B cell (primary cell): ENCODE measurements at regions not wholly inside any gene's neighbourhood (a gene's known extent, or its start where the extent isn't known, plus 50 kb on each side); places are given as distances from the start of the nearest gene placed in this dataset.

Experiments
- ATAC-seq: fragments of 200-7000 bp; cut with Tn5 transposase; one replicate; pipeline ENCODE4 v1.10.0; 2021; ENCODE audit warnings: low read depth, mild to moderate bottlenecking, moderate number of reproducible peaks, moderate library complexity
- CTCF ChIA-PET: fragments of 350-600 bp; sonication (Branson Sonifier 250); formaldehyde crosslinking; loops from one replicate; lab custom pipeline; 2021; ENCODE audit warnings: antibody characterized with exemption, inconsistent platforms; lab: Charles Lee
- POLR2A ChIA-PET: fragments of 350-600 bp; sonication (Branson Sonifier 250); formaldehyde crosslinking; loops from one replicate; lab custom pipeline; 2021; ENCODE audit warnings: antibody characterized with exemption; lab: Charles Lee
- DNase-seq: peaks from one replicate; pipeline ENCODE4 v3.0.0; 2013
- H2AFZ ChIP-seq: 2 replicates; pipeline ENCODE4 v1.6.1; 2012; ENCODE audit warnings: mild to moderate bottlenecking, low read depth, low read length; ENCODE audit not compliant: insufficient read depth, poor library complexity, severe bottlenecking
- H3K27ac ChIP-seq, 2 donors: 1 replicate in 1 of 2; 2 replicates in 1 of 2; pipeline ENCODE4 v1.5.1; 2012 to 2013; ENCODE audit warnings: low read length in 2 of 2, mild to moderate bottlenecking in 2 of 2, moderate library complexity in 1 of 2
- H3K27me3 ChIP-seq, 4 experiments: fragments of 200-600 bp in 1 of 4; sonication (generic) in 1 of 4; replicated peaks in 1 of 4; 1 replicate in 2 of 4; 2 replicates in 2 of 4; pipeline versions ENCODE4 v1.6.1 to v1.7.0; 2013 to 2016; ENCODE audit warnings: low read length in 3 of 4, mild to moderate bottlenecking in 2 of 4, mixed read lengths in 1 of 4, moderate library complexity in 1 of 4; ENCODE audit not compliant: insufficient read depth in 4 of 4, control insufficient read depth in 3 of 4; ENCODE audit errors: control extremely low read depth in 1 of 4
- H3K36me3 ChIP-seq, 2 experiments: replicated peaks in 1 of 2; 1 replicate in 1 of 2; 2 replicates in 1 of 2; pipeline versions ENCODE4 v1.6.1 to v1.7.1; 2013; ENCODE audit warnings: low read length in 1 of 2; ENCODE audit not compliant: insufficient read depth in 2 of 2, control insufficient read depth in 1 of 2; ENCODE audit errors: control extremely low read depth in 1 of 2, extremely low read depth in 1 of 2
- H3K4me1 ChIP-seq, 2 donors: fragments of 200-600 bp in 1 of 2; sonication (generic) in 1 of 2; 1 replicate in 1 of 2; 2 replicates in 1 of 2; pipeline versions ENCODE4 v1.5.1 to v1.6.1; 2013 to 2017; ENCODE audit warnings: low read length in 2 of 2; ENCODE audit not compliant: control insufficient read depth in 2 of 2, insufficient read depth in 2 of 2
- H3K4me2 ChIP-seq: replicated peaks from 2 replicates; pipeline ENCODE3; 2012; ENCODE audit warnings: mild to moderate bottlenecking, low read depth, low read length; ENCODE audit not compliant: poor library complexity, severe bottlenecking
- H3K4me3 ChIP-seq, 5 experiments: fragments of 200-600 bp in 1 of 5; sonication (generic) in 1 of 5; 1 replicate in 3 of 5; 2 replicates in 2 of 5; pipeline versions ENCODE4 v1.5.1 to v1.7.0; 2011 to 2016; ENCODE audit warnings: low read length in 4 of 5, mild to moderate bottlenecking in 4 of 5, low read depth in 2 of 5, control low read depth in 1 of 5, moderate library complexity in 1 of 5; ENCODE audit not compliant: insufficient read depth in 1 of 5; ENCODE audit errors: control extremely low read depth in 1 of 5, extremely low read depth in 1 of 5
- H3K79me2 ChIP-seq: fragments of 200-600 bp; sonication (generic); one replicate; pipeline ENCODE4 v1.6.0; 2016; ENCODE audit warnings: low read length; ENCODE audit not compliant: control insufficient read depth, insufficient read depth
- H3K9ac ChIP-seq: fragments of 200-600 bp; sonication (generic); 2 replicates; pipeline ENCODE4 v1.6.1; 2017; ENCODE audit warnings: mild to moderate bottlenecking, low read length, moderate library complexity
- H3K9me3 ChIP-seq, 3 donors: one replicate each; pipeline versions ENCODE4 v1.6.1 to v1.7.1; 2013; ENCODE audit warnings: low read length in 2 of 3; ENCODE audit not compliant: control insufficient read depth in 2 of 3, insufficient read depth in 1 of 3; ENCODE audit errors: control extremely low read depth in 1 of 3
- H4K20me1 ChIP-seq: 2 replicates; pipeline ENCODE4 v1.6.0; 2012; ENCODE audit warnings: mild to moderate bottlenecking, low read length; ENCODE audit not compliant: insufficient read depth, control insufficient read depth, poor library complexity, severe bottlenecking
- H3K27ac Mint-ChIP-seq: one replicate; pipeline ENCODE4 v1.8.0; 2021; ENCODE audit warnings: mixed read lengths
- H3K27me3 Mint-ChIP-seq: one replicate; pipeline ENCODE4 v1.8.0; 2021; ENCODE audit warnings: mixed read lengths
- H3K4me1 Mint-ChIP-seq: one replicate; pipeline ENCODE4 v1.8.0; 2021; ENCODE audit warnings: mixed read lengths
- H3K4me3 Mint-ChIP-seq: one replicate; pipeline ENCODE4 v1.8.0; 2021; ENCODE audit warnings: mixed read lengths
- H3K9me3 Mint-ChIP-seq: one replicate; pipeline ENCODE4 v1.8.0; 2022; ENCODE audit warnings: mixed read lengths; ENCODE audit not compliant: insufficient read depth
- CTCF ChIP-seq: fragments of 200-600 bp; IDR thresholded peaks from one replicate; pipeline ENCODE4 v1.8.0; 2022; ENCODE audit warnings: antibody characterized with exemption, mild to moderate bottlenecking
- EZH2 ChIP-seq: IDR thresholded peaks from 2 replicates; pipeline ENCODE4 v1.6.1; 2012; ENCODE audit warnings: borderline replicate concordance, low read depth, mild to moderate bottlenecking, moderate library complexity, low read length; ENCODE audit not compliant: insufficient read depth, poor library complexity, severe bottlenecking
- WGBS: methylation state at CpG from one replicate; pipeline ENCODE4 v1.1.5; 2013; ENCODE audit warnings: missing lambda C conversion rate; ENCODE audit not compliant: insufficient coverage; 5-methylcytosine and 5-hydroxymethylcytosine counted together
- intact Hi-C: fragments of 100-400 bp; cut with micrococcal nuclease; formaldehyde crosslinking; loops from one replicate; pipeline ENCODE4 v1.10.0; 2022

GRCh38 chr10:9076066-9076465 is 1021.6 kb downstream of the GATA3 start:
- POLR2A ChIA-PET = no interaction called here
- no peak for TF ChIP-seq CTCF
- no peak for TF ChIP-seq EZH2

GRCh38 chr10:9081253-9081652 is 1026.8 kb downstream of the GATA3 start:
- no peaks in the 10 kb centered on the region for H3K4me1 ChIP-seq
- TF ChIP-seq CTCF (no peak), EZH2 (no peak)
- H3K9ac ChIP-seq = no peak overlapping the region
- no peaks in the 10 kb centered on the region for H3K4me1 Mint-ChIP-seq
- no peak overlapping the region for H3K4me2 ChIP-seq
- WGBS = 78% methylated on average over 1 of the region's 2 CpGs
- no peaks in the 10 kb centered on the region for H3K27me3 Mint-ChIP-seq
- H4K20me1 ChIP-seq = no peaks in the 10 kb centered on the region
- ATAC-seq = no peak
- CTCF ChIA-PET = no interaction called here
- H3K27me3 ChIP-seq = no peaks in the 10 kb centered on the region
- POLR2A ChIA-PET = no interaction called here
- no peaks in the 10 kb centered on the region for H3K36me3 ChIP-seq
- DNase-seq = no peak
- no peaks in the 10 kb centered on the region for H3K79me2 ChIP-seq
- no peak overlapping the region for H3K4me3 Mint-ChIP-seq
- H3K27ac ChIP-seq = no peak overlapping the region
- no peaks in the 10 kb centered on the region for H3K9me3 ChIP-seq
- no peak overlapping the region for H3K27ac Mint-ChIP-seq
- H3K4me3 ChIP-seq = no peak overlapping the region
- intact Hi-C loops = no loop called here
- H2AFZ ChIP-seq = no peak overlapping the region
- no peaks in the 10 kb centered on the region for H3K9me3 Mint-ChIP-seq

More at GRCh38 chr10:9076066-9076465, 1021.6 kb downstream of the GATA3 start:
- Histone ChIP-seq H3K27ac (no peak overlapping the region), H3K4me3 (no peak overlapping the region), H3K4me1 (no peaks in the 10 kb centered on the region), H3K9me3 (no peaks in the 10 kb centered on the region), H2AFZ (no peak overlapping the region), H3K79me2 (no peaks in the 10 kb centered on the region), H3K27me3 (no peaks in the 10 kb centered on the region), H3K4me2 (no peak overlapping the region), H4K20me1 (no peaks in the 10 kb centered on the region), H3K9ac (no peak overlapping the region), H3K36me3 (no peaks in the 10 kb centered on the region)
- Mint-ChIP-seq H3K27ac (no peak overlapping the region), H3K4me3 (no peak overlapping the region), H3K4me1 (no peaks in the 10 kb centered on the region), H3K9me3 (no peaks in the 10 kb centered on the region), H3K27me3 (no peaks in the 10 kb centered on the region)
- CTCF ChIA-PET = no interaction called here
- no peak for DNase-seq
- intact Hi-C loops = no loop called here
- 77% methylated on average over 1 of the region's 2 CpGs for WGBS
- no peak for ATAC-seq
